Breast epithelium (tissue), 3 donors: ENCODE measurements at regions not wholly inside any gene's neighbourhood (a gene's known extent, or its start where the extent isn't known, plus 50 kb on each side); places are given as distances from the start of the nearest gene placed in this dataset.

Source experiments
- POLR2A ChIP-seq: fragments of 450-650 bp; IDR thresholded peaks from one replicate; pipeline ENCODE4 v1.6.1; 2016; ENCODE audit warnings: antibody characterized with exemption, mild to moderate bottlenecking, moderate library complexity
- TF ChIP-seq, protein P1 (sequence below), 3 donors: fragments of 450-650 bp; IDR thresholded peaks; one replicate each; pipeline ENCODE4 v1.5.1; 2016 to 2017; ENCODE audit warnings: antibody characterized with exemption in 3 of 3, mild to moderate bottlenecking in 3 of 3, moderate library complexity in 3 of 3

DNA sequence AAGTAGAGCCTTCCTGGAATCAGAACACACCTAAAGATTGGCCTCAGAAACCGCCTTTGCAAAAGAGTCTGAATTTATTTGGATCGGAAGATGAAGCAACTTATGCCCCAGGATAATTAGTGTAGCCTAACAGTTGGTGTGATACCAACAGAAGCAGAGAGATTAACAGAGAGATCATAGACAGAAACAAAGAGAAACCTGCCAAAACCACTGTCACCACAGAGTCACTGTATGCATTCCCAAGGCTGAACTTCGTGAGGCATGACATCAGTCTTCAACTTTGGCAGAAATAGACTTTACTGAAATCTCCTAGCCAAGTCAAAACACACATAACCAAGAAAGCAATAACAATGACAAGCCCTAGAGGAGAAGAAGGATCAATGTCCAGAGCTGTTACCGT is 361.8 kb downstream of the ELAVL2 start:
- TF ChIP-seq, protein P1, sequence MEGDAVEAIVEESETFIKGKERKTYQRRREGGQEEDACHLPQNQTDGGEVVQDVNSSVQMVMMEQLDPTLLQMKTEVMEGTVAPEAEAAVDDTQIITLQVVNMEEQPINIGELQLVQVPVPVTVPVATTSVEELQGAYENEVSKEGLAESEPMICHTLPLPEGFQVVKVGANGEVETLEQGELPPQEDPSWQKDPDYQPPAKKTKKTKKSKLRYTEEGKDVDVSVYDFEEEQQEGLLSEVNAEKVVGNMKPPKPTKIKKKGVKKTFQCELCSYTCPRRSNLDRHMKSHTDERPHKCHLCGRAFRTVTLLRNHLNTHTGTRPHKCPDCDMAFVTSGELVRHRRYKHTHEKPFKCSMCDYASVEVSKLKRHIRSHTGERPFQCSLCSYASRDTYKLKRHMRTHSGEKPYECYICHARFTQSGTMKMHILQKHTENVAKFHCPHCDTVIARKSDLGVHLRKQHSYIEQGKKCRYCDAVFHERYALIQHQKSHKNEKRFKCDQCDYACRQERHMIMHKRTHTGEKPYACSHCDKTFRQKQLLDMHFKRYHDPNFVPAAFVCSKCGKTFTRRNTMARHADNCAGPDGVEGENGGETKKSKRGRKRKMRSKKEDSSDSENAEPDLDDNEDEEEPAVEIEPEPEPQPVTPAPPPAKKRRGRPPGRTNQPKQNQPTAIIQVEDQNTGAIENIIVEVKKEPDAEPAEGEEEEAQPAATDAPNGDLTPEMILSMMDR (IDR thresholded peaks at IDR 0.05): no peak
- TF ChIP-seq POLR2A: no peak
